NCI-H2107 treated with DMSO at 0.1 percent for 48 hours (cell line): ENCODE measurements at regions not wholly inside any gene's neighbourhood (a gene's known extent, or its start where the extent isn't known, plus 50 kb on each side); places are given as distances from the start of the nearest gene placed in this dataset.

ENCODE experiments used
- DNase-seq: peaks from one replicate; lab custom pipeline; 2025; ENCODE audit not compliant: unreplicated experiment; lab: John Stamatoyannopoulos, UW

- no peak for DNase-seq
Observed at GRCh38 chr5:33361781-33362180, 79.0 kb upstream of the TARS1 start.

GRCh38 chr5:33362915-33363314 is 77.8 kb upstream of the TARS1 start:
- DNase-seq: no peak

- DNase-seq: no peak
Observed at GRCh38 chr5:33363537-33363936, 77.2 kb upstream of the TARS1 start.

DNA sequence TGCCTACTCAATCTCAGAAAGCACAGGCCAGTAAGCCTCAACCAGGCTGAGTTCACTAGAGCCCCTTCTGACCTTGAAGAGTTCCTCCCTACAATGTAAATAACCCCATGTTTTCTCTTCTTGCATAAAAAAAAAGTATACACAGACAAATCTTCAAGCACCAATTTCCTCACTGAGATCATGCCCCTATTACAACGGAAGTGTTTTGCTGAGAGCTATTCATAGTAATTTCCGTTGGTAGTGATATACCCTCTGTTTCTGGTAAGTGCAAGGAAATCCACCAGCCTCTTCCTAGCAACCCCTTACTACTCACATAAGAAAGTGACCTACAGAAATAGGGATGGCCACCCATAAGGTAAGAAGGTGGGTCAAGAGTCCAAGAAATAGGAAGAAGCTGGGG is 76.4 kb upstream of the TARS1 start:
- no peak for DNase-seq

- DNase-seq: no peak
Observed at GRCh38 chr5:33367416-33367815, 73.3 kb upstream of the TARS1 start.

GRCh38 chr5:33369485-33370465 is 71.0 kb upstream of the TARS1 start:
- no peak for DNase-seq

DNA sequence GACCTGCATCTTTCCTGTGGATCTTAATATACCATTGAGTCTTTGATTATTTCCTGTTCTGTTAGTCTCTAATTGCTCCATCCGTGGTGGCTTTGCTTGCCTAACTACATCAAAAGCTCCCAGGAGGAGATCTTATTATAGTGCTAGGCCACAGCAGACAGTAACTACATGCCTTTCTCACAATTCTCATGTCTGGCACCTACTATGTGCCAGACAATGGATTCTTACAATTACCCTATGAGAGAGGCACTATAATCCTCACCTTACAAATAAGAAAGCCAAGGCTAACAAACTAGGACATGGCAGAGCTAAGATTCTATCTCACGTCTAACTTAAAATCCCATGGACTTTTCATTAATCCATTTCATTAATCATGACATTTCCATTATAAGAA is 70.3 kb upstream of the TARS1 start:
- DNase-seq: no peak

- no peak for DNase-seq
Observed at GRCh38 chr5:33371660-33372059, 69.1 kb upstream of the TARS1 start.

DNA sequence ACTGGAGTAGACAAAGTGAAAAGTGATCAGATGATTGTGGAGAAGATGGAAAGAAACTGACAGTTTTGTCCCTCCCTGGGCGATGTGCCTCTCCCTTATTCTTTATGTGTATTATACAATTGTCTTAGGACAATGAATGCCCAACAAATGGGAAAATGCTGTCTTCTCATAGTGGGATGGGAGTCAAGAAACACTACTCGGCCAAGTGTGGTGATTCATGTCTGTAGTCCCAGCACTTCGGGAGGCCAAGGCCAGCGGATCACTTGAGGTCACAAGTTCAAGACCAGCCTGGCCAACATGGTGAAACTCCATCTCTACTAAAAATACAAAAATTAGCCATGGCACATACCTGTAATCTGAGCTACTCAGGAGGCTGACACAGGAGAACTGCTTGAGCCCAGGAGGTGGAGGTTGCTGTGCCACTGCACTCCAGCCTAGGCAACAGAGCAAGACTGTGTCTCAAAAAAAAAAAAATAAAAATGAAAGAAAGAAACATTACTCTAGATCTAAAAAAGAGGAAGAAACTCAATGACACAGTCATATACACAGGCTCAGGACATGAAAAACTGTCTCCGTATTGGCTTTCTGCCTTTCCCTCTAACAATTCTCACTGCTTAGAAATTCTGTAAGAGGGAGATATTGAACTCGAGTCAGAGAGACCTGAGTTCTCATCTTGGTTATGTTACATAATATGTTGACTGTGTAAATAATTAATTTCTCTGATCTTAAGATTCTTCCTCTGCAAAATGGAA is 67.9 kb upstream of the TARS1 start:
- DNase-seq: no peak

DNA sequence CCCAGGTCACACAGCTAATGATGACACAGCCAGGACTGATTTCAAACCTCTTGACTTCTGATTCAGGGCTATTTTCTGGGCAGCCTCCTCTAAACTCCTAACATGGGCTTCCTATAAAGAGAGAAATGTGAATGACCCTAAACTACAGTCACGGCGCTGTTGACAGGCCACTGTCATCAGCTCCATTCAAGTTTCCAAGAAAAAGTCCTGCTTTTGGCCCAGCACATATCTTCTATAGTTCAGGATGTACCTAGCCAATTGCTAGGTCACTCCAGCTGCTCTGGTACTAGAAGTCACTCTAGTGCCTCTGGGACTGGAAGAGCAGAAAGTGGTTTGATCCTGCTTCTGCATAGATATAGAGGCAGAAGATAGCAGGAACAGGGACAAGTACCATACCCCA is 64.9 kb upstream of the TARS1 start:
- no peak for DNase-seq

DNA sequence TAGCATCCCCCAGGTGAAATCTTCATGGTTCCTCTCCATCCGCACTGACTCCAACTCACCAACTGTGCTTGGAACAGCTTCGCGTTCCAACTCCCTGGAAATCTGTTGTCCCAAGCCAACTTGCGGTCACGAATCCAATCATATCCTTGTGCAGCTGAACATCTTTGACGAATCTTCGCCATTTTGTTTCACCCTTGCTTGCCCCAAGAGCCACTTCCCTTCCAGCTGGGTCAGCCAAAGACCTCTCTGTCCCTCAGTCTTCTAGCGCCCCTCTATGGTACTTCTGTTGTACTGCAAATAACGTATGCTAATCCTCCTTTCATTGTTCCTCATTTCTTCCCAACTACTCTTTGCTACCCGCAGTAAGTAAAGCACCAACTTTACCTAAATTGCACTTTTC is 61.0 kb upstream of the TARS1 start:
- DNase-seq: peak; percentile 1

- DNase-seq: no peak
Observed at GRCh38 chr5:33381243-33381642, 59.5 kb upstream of the TARS1 start.
